Iris pigment epithelial cell (primary cell): ENCODE measurements at regions not wholly inside any gene's neighbourhood (a gene's known extent, or its start where the extent isn't known, plus 50 kb on each side); places are given as distances from the start of the nearest gene placed in this dataset.

ENCODE experiments used
- DNase-seq: peaks from one replicate; pipeline ENCODE4 v3.0.0-alpha.2; 2011; ENCODE audit warnings: low read depth

DNA sequence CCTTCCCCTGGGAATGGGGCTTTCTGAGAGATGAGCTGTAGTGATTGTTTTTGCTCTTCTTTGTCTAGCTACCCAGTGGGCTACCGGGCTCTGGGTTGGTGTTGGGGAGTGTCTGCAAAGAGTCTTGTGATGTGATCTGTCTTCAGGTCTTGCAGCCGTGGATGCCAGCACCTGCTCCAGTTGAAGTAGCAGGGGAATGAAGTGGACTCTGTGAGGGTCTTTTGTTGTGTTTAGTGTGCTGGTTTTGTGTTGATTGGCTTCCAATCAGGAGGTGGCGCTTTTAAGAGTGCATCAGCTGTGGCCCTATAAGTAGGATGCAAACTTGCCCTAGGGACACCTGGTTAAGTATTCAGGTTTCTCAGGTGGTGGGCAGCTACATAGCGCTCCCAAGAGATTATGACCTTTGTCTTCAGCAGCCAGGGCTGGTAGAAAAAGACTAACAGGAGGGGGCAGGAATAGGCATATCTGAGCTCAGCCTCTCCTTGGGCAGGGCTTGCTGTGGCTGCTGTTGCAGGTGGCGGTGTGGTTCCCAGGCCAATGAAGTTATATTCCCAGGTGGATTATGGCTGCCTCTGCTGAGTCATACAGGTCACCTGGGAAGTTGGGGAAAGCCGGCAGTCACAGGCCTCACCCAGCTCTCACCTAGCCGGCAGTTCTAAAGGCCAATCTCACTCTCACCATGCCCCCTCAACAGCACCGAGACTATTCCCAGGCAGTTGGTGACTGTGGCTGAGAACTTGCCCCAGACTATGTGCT lies 315.7 kb upstream of the C11orf87 start:
- no peak for DNase-seq

DNA sequence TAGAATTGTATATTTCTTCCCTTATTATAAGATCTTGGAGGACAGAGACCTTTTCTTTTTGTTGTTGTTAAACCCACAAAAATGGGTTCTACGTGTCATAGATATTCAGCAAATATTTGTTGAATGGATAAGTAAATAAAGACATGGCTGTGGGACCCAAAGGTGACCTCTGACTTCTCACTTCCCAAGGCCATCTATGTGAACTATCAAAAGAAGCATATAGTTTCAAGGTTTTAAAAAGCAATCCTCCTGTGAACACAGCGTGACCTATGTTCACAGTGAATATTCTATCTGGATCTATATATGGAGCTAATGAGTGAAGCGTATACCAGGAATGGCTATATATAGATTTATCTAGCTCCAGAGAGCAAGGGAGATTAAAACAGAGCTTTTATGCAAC lies 312.8 kb upstream of the C11orf87 start:
- DNase-seq = no peak

- DNase-seq = no peak
Measured at GRCh38 chr11:109109571-109110315, 312.2 kb upstream of the C11orf87 start.

DNA sequence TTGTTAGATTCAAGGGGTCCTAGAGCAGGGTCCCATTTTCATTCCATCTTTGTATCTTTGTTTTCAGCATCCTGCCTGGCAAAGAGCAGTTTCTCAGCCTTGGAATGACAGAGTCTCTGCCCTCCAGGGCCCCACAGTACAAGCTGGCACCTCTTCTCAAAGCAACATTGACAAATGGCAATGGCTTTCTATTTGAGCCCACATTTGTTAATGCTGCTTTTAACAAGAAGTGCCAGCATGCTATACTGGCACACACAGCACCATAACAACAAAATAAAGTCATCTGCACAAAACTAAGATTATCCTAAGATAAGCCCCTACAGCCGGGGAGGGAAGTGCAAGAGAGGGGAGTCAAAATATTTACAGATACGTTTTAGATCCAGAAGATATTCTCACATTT lies 309.7 kb upstream of the C11orf87 start:
- no peak for DNase-seq

DNA sequence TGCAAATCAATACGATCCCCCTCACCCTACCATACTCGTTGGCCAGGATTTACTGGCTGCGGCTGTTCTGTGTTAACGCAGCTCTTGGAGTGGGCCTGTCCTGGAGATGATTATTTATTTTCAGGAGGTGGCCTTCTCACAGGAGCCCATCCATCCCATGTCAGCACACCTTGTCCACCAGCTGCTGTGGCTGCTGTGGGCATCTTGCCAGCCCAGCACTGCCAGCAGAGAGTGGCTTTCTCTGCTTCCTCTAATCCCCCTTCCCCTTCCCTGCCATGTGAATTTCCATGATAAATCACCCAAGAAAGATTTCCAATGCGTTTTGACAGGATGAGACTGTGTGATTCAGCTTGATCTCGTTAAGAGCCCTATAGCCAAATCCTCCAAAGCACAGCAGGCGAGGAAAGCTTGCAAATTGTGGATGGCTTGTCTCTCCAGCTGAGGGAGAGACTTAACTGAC lies 309.1 kb upstream of the C11orf87 start:
- DNase-seq = no peak

DNA sequence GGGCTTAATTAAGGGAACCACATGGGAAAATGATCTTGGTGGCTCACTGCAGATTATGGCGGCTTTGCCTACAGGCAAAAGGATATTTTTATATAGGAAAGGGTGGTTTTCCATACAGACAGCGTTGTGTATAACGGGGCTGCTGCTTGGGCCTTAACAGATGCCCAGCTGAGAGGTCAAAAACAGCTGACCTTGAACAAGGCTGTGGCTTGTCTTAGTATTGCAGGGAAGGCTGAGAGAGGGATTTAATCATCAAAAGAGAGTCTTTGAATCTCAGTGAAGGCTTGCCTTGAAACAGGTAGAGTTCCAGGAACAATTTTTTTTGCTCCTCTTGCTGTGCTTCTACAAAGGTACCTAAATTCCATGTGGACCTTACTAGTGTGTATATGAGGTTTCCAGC lies 301.6 kb upstream of the C11orf87 start:
- DNase-seq = no peak

GRCh38 chr11:109121173-109121932 lies 300.6 kb upstream of the C11orf87 start:
- no peak for DNase-seq

DNA sequence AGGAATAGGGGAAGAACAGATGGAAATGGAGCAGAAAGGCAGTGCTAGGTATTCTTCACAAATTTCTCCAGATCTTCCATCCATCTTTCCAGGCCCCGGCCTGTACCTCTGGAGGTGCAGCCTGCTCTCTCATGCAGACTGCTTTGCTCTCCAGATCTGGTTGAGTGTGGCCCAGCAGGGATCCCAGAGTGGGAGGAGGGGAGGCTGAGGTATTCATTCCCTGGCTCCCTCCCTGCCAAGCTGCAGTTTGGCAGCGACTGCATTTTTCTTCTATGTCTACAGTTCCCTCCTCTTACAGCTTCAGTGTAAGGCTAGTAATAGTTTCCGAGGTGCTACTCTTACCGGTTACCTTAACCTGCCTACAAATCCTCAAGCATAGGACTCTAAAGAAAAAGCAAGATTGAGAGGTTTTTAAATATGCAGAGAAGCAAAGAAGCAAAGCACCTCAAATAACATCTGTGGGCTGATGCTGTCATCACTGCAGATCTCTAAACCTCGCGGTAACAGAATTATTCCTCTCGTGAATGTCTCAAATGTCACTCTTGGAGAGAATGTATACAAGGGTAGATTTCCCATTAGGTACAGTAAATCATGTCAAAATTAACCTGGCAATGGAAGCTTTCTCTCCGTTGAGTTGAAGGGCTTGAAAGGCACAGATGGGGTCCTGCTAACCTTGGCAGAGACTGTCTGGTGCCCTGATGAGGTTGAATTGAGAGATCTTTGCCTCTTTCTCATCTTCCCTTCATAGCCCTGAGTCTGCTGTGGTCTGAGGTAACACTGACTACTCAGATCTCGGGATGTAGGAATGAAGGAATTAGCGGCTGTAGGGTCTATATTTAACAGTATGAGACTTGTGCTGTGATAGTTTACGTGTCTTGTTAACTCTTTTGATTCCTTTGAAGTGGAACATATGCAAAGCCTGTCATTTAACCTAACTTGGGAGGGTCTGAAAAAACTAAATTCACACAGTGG lies 297.9 kb upstream of the C11orf87 start:
- peak; percentile 21 for DNase-seq

- DNase-seq = no peak
Measured at GRCh38 chr11:109130910-109131309, 291.1 kb upstream of the C11orf87 start.

DNA sequence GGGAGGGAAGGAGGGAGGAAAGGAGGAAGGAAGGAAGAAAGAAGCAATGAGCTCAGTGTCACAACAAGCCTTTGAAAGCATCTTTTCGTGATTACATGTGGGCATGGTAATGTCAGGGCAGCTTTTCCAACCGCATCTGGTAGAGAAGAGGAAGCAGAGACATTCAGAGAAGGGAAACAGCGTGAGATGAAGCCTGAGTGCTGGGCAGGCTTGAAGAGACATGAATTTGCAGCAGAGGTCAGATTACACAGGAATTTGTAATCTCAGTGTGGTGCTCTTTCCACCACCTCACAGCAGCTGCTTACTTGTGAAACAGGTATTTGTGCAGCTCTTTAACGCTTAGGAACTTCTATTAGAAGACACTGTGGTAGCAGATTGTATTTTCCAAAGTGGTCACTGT lies 289.5 kb upstream of the C11orf87 start:
- DNase-seq = no peak

- no peak for DNase-seq
Measured at GRCh38 chr11:109133159-109133558, 288.8 kb upstream of the C11orf87 start.

DNA sequence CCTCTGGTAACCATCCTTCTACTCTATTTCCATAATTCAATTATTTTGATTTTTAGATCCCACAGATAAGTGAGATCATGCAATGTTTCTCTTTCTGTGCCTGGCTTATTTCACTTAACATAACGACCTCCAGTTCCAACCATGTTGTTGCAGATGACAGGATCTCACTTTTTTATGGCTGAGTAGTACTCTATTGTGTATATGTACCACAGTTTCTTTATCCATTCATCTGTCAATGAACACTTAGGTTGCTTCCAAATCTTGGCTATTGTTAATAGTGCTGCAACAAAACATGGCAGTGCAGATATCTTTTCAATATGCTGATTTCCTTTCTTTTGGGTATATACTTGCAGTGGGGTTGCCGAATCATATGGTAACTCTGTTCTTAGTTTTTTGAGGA lies 286.4 kb upstream of the C11orf87 start:
- DNase-seq = no peak

- DNase-seq = peak; percentile 65
Measured at GRCh38 chr11:109138196-109138595, 283.8 kb upstream of the C11orf87 start.

DNA sequence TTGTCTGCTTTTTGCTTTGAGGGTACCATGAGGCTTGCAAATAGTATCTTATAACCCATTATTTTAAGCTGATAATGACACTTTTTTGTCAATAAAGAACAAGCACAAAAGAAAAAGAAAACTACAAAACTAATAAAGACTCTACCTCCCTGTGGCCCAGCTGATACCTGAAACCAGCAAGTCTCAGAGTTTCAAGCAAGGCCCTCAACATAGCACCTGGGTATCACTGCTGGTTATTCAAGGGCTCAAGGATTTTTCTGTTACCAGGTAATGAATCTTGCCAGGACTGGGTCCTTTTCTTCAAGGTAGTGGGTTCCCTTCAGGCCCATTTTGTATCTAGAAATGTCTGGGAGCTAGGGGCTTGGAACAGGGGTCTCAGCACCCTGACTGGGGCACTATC lies 281.6 kb upstream of the C11orf87 start:
- no peak for DNase-seq

DNA sequence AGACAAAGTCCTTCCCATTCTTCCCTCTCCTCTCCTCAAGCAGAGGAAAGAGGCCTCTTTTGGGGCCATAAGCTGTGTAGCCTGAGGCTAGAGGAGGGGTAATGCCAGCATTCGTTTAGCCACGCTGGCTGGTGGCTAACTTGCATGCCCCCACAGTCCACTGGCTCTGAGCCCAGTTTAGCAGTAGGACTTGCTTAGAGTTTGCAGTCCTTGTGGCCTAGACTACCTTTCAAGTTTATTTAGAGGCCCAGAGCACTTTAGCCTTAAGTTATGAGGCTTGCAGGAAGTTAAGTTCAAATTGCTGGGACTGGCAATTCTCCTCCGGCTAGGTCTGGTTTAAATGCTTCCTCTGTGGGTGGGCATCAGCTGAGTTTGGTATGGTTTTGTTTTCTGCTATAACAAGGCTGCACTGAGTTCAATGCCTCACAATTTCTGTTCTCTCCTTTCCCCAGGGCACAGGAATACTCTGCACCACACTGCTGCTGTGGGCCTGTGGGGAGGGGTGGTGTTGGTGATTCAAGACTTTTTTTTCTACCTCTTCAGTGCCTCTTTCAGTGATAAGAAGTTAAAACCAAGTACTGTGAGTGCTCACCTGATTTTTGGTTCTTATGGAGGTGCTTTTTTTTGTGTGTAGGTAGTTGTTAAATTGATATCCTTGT lies 281.0 kb upstream of the C11orf87 start:
- DNase-seq = no peak

GRCh38 chr11:109145287-109145686 lies 276.7 kb upstream of the C11orf87 start:
- DNase-seq = no peak

- no peak for DNase-seq
Measured at GRCh38 chr11:109147726-109148125, 274.3 kb upstream of the C11orf87 start.

- no peak for DNase-seq
Measured at GRCh38 chr11:109148669-109149068, 273.3 kb upstream of the C11orf87 start.

DNA sequence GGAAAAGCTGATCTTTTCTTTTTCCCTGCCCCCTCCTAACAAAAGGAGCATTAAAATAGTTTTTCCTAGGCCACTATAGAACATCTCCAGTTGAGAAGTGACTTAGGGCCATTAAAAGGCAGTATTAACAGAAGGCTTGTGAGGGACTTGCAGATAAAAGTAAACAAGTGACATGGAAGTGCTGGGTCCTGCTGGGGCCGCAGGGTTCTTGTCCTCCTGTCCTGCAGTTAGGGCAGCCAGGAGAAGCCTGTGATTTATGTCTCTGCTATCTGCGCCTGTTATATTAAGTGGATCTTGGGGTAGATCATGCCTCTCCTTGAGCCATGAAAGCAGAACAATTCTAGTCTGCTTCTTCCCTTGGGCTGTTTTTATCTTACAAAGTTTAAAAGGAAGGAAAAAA lies 271.4 kb upstream of the C11orf87 start:
- DNase-seq = no peak

GRCh38 chr11:109153836-109154235 lies 268.2 kb upstream of the C11orf87 start:
- no peak for DNase-seq

DNA sequence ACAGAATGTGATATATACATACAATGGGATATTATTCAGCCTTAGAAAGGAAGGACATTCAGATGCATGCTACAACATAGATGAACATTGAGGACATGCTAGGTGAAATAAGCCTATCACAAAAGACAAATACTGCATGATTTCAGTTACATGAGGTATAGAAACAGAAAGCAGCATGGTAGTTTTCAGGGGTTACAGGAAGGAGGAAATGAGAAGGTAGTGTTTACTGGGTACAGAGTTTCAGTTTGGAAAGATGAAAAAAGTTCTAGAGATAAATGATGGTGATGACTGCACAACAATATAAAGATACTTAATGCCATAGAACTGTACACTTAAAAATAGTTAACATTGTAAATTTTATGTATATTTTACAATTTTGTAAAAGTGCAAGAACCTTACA lies 266.7 kb upstream of the C11orf87 start:
- no peak for DNase-seq
